GM12892 (cell line): ENCODE measurements at regions not wholly inside any gene's neighbourhood (a gene's known extent, or its start where the extent isn't known, plus 50 kb on each side); places are given as distances from the start of the nearest gene placed in this dataset.

ENCODE experiments used
- POLR2A ChIP-seq: IDR thresholded peaks from 2 replicates; pipeline ENCODE4 v1.6.1; 2011; ENCODE audit warnings: low read depth, low read length, control low read depth
- POLR2AphosphoS5 ChIP-seq: IDR thresholded peaks from 2 replicates; pipeline ENCODE4 v1.6.1; 2011; ENCODE audit warnings: low read depth, low read length, control low read depth

GRCh38 chr4:106793933-106794332, 242.2 kb downstream of the DKK2 start:
- TF ChIP-seq POLR2AphosphoS5 (no peak), POLR2A (no peak)
